ENCODE measurements at regions not wholly inside any gene's neighbourhood (a gene's known extent, or its start where the extent isn't known, plus 50 kb on each side); places are given as distances from the start of the nearest gene placed in this dataset.
"Not testable (repeated sequence)": the region's sequence is repeated elsewhere in the genome, so short reads cannot be mapped to it uniquely, and the experiment has no call there.

DNA sequence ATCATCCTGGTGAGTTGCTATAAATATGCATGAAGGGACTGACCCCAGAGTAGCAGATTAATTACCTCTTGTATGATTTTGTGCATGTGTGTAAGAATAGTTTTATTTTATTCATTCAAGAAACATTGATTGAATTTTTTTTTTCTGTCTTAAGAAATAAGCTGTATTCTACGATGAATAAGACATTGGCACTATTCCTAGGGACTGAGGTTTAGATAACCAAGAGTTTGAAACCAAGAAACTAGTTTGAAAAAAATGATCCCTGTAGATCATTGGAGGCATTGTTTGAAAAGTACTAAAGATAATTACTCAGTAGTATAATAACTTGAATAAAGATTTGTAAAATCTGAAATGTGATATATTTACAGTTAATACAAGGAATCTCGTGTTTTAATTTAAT, 1086.9 kb downstream of the PCDH7 start:
- Mint-ChIP-seq H3K4me1 (no peaks in the 10 kb centered on the region), H3K27me3 (ENCODE audit: low read depth) (no peaks in the 10 kb centered on the region), H3K27ac (no peak overlapping the region), H3K36me3 (ENCODE audit: low read depth) (no peaks in the 10 kb centered on the region), H3K4me3 (no peak overlapping the region), H3K9me3 (peaks cover 2% of the 10 kb centered on the region)
- TF ChIP-seq, protein P1, sequence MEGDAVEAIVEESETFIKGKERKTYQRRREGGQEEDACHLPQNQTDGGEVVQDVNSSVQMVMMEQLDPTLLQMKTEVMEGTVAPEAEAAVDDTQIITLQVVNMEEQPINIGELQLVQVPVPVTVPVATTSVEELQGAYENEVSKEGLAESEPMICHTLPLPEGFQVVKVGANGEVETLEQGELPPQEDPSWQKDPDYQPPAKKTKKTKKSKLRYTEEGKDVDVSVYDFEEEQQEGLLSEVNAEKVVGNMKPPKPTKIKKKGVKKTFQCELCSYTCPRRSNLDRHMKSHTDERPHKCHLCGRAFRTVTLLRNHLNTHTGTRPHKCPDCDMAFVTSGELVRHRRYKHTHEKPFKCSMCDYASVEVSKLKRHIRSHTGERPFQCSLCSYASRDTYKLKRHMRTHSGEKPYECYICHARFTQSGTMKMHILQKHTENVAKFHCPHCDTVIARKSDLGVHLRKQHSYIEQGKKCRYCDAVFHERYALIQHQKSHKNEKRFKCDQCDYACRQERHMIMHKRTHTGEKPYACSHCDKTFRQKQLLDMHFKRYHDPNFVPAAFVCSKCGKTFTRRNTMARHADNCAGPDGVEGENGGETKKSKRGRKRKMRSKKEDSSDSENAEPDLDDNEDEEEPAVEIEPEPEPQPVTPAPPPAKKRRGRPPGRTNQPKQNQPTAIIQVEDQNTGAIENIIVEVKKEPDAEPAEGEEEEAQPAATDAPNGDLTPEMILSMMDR (IDR thresholded peaks at IDR 0.05; ENCODE audit: unreplicated experiment in 3 of 3): no peak

DNA sequence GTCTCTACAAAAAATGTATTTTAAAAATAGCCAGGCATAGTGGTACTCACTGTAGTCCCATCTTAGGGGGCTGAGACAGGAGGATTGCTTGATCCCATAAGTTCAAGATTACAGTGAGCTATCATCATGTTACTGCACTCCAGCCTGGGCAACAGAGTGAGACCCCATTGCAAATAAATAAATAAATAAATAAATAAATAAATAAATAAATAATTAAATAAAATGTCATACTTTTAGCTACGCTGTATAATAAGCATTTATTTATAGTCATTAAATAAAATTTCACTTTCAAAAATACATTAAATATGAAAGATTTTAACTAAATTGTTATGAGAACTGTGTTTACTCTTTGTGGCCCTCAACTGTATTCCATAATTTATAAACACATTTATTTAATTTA, 1124.2 kb downstream of the PCDH7 start:
- Mint-ChIP-seq H3K27me3 (ENCODE audit: low read depth) (no peaks in the 10 kb centered on the region), H3K4me3 (no peak overlapping the region), H3K27ac (no peak overlapping the region), H3K36me3 (ENCODE audit: low read depth) (no peaks in the 10 kb centered on the region), H3K9me3 (peaks cover 11% of the 10 kb centered on the region), H3K4me1 (no peaks in the 10 kb centered on the region)
- TF ChIP-seq, protein P1 (IDR thresholded peaks at IDR 0.05; ENCODE audit: unreplicated experiment in 3 of 3): no peak

DNA sequence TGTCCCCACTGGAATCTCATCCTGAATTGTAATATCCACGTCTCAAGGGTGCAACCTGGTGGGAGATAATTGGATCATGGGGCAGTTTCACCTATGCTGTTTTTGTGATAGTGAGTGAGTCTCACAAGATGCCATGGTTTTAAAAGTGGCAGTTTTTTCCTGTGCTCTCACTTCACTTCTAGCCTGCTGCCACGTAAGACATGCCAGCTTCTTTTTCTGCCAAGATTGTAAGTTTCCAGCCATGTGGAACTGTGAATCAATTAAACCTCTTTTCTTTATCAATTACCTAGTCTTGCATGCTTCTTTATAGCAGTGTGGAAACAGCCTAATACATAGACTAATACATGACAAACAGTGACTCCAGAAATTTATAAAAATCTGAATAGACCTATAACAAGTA, 1131.8 kb downstream of the PCDH7 start:
- TF ChIP-seq, protein P1 (IDR thresholded peaks at IDR 0.05; ENCODE audit: unreplicated experiment in 3 of 3): no peak
- no peak overlapping the region for H3K4me3 Mint-ChIP-seq
- no peaks in the 10 kb centered on the region for H3K36me3 Mint-ChIP-seq (ENCODE audit: low read depth)
- no peak overlapping the region for H3K27ac Mint-ChIP-seq
- H3K4me1 Mint-ChIP-seq: no peaks in the 10 kb centered on the region
- peaks cover 24% of the 10 kb centered on the region for H3K9me3 Mint-ChIP-seq
- no peaks in the 10 kb centered on the region for H3K27me3 Mint-ChIP-seq (ENCODE audit: low read depth)

DNA sequence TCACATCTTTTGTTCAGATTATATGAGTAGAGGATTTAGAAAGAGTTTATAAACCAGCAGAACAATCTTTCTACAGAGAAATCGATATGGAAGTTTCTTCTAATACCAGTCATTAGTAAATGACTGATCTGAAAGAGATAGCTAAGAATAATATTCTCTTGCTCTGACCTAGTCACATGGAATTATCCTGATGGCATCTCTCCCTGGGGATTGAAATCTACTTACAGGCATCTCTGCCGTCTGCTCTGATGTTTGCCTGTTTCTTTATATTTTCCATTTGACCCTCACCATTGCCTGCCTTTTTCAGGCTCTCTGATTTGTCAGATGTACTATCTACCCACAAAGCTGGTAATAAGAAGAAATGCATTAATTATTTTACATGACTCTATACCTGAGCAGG, 1157.3 kb downstream of the PCDH7 start:
- Mint-ChIP-seq H3K4me3 (no peak overlapping the region), H3K27me3 (ENCODE audit: low read depth) (no peaks in the 10 kb centered on the region), H3K9me3 (no peaks in the 10 kb centered on the region), H3K27ac (no peak overlapping the region), H3K36me3 (ENCODE audit: low read depth) (no peaks in the 10 kb centered on the region), H3K4me1 (no peaks in the 10 kb centered on the region)
- TF ChIP-seq, protein P1 (IDR thresholded peaks at IDR 0.05; ENCODE audit: unreplicated experiment in 3 of 3): no peak

DNA sequence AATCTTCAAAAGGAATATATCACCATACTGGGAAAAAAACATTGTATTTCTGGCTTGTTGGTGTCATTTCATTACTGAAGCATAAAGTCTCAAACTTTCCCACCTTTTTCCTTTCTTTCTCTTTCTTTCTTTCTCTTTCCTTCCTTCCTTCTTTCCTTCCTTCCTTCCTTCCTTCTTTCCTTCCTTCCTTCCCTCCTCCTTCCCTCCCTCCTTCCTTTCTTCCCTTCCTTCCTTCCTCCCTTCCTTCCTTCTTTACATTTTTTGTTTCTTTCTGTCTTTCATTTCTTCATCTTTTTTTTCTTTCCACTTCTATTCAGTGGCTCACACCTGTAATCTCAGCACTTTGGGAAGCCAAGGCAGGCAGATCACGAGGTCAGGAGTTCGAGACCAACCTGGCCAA, 1160.7 kb downstream of the PCDH7 start:
- H3K4me3 Mint-ChIP-seq; H3K27me3 Mint-ChIP-seq (ENCODE audit: low read depth); H3K9me3 Mint-ChIP-seq; H3K4me1 Mint-ChIP-seq; H3K27ac Mint-ChIP-seq; H3K36me3 Mint-ChIP-seq (ENCODE audit: low read depth): not testable (repeated sequence)

DNA sequence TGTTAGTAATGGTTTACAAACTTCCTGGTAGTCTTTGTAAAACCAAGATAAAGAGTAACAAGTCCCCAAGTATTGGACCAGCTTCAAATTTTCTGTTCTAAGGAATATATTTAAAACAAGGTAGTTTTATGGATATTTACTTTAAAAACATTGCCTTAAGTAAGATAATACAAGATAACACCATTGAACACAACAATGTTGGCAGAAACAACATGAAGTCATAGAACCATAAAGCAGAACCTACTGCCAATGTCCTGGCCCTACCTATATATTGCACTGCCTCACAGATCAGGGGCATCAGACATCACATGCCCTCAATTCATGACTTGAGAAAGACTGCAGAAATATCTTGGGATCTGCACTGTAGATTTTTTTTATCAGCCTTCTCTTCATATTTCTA, 1176.2 kb downstream of the PCDH7 start:
- H3K27ac Mint-ChIP-seq: peak overlapping the region in 2 of 3 experiments; percentile 54 to 56
- peaks cover 9% of the 10 kb centered on the region for H3K4me1 Mint-ChIP-seq
- H3K27me3 Mint-ChIP-seq (ENCODE audit: low read depth): no peaks in the 10 kb centered on the region
- TF ChIP-seq, protein P1 (IDR thresholded peaks at IDR 0.05; ENCODE audit: unreplicated experiment in 3 of 3): no peak
- no peak overlapping the region for H3K4me3 Mint-ChIP-seq
- no peaks in the 10 kb centered on the region for H3K9me3 Mint-ChIP-seq
- no peaks in the 10 kb centered on the region for H3K36me3 Mint-ChIP-seq (ENCODE audit: low read depth)

Data from nephron (organoid).